ENCODE measurements at regions not wholly inside any gene's neighbourhood (a gene's known extent, or its start where the extent isn't known, plus 50 kb on each side); places are given as distances from the start of the nearest gene placed in this dataset.

DNA sequence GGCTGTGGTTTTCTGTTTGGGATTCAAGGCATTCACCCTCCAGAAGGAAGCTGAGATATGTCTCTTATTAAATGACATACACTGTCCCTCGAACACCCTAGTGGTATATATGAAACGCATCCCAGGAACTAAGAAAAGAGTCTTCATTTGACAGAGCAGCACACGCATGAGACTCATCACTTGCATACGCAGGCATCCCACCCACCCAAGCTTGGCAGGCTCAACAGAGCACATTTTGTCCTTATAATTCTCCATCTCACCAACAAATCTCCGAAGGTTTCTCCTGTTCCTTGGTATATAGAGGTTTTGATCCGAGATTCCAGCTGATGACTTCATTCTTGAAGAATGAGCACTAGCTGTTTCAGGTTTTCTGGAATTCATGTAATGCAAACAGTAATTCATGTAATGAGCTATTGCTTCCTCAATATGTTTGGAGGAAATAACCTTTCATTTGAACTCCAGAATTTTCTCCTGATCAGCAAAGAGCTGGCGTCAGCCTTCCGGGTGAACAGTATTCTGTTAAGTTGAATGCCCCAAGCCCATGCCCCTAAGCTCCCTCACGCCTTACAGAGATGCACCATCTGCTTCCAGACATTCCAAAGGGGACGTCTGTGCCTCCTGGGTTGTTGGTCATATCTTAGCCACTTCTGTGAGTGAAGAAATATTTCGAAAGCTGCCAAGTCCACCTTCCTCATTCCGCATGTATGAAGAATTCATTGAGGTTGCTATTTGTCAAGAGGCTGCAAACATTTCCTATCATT is 66.0 kb upstream of the CDH4 start:
- in situ Hi-C loops (cut with MboI; ENCODE audit: low sequenced_read_pairs), result no loop called here

DNA sequence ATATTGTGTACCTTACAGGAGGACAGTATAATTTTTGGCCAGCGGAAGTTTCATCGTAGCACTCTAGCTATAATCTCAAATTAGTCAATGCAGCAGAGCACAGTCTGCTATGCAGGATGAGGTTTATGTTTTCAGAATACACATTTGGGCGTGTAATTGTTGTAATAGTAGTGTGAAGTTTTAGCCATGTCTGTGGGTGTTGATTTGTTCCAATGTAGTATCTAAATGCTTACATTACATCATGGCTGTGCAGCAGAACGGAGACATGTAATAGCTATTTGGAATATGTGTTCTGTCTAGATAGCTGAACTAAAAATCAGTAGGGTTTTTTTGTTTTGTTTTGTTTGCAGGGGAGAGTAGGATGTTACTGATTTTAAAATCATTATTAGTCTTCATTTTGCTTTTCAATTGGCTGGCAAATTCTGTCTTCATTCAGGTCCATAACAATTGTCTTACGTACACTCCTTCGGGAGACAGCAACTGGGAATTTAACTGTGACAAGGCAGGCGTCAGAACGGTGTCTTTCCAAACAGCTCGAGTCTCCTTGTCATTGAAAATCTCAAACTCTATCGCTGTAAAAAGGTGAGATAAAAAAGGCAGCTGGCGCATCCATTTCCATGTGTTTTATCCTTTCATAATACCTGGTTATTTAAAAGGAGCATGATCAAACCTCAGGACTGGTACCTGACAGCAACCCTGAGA is 65.1 kb upstream of the CDH4 start:
- in situ Hi-C loops (cut with MboI; ENCODE audit: low sequenced_read_pairs), result no loop called here

DNA sequence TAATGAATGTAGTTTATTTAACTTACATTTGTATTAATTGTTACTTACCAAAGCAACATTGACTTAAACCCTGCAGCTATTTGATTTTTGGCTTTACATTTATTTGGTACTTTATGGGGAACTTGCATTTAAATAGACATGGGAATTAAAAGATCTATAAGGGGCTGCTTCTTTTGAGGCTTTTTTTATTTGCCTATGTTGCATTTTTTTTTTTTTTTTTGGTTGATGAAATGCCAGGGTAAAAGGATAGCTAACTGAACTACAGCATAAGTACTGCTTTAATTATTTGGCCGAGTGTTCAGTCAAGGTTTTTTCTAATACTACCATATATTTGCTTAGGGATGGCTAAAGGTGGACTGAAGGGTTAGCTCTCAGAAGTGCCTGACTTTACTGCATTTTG is 62.5 kb upstream of the CDH4 start:
- in situ Hi-C loops (cut with MboI; ENCODE audit: low sequenced_read_pairs), result no loop called here

DNA sequence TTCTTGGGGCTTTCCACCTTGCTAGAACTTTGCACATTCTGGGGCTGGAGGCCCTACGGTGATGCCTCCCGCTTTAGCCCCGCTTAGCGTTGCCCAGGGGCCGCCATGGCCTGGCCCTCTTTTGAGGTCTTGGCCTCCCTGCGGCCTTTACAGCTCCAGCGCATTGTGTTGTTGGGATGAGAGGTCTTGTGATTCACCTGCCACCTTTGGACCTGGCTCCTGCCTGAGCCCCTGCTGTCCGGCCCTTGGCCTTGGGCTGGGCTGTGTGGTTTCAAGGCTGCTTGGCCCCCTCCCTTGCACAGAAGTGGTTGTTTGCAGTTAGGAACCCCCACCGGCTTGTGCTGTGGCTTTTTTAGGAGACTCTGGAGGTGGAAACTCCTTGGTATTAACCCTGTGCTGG is 61.0 kb upstream of the CDH4 start:
- in situ Hi-C loops (cut with MboI; ENCODE audit: low sequenced_read_pairs), result no loop called here

DNA sequence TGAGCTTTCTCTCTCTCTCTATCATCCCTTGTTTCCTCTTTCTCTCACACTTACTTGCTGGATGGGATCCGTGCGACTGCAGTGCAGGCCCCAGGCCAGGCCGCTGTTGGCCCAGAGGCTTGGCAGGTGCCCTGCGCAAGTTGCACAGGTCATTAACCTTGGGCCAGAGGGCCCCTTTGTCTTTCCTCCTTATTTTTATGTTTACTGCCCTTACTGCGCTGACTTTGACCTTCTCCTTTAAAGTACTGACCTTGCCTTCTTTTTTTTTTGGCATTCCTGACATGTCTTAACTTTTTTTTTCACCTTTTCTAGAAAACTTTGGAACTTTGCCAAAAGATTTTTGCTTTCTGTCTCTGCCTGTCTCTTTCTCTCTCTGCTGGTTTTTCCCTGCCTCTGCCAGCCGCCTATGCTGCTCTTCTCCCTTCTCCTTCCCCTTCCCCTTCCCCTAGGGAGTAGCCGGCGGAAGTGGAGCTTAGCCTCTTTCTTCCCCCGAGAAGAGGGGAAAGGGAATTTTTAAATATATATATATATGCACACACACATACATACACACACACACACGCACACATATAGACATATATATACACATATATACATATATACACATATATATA is 59.6 kb upstream of the CDH4 start:
- in situ Hi-C loops (cut with MboI; ENCODE audit: low sequenced_read_pairs), result no loop called here

DNA sequence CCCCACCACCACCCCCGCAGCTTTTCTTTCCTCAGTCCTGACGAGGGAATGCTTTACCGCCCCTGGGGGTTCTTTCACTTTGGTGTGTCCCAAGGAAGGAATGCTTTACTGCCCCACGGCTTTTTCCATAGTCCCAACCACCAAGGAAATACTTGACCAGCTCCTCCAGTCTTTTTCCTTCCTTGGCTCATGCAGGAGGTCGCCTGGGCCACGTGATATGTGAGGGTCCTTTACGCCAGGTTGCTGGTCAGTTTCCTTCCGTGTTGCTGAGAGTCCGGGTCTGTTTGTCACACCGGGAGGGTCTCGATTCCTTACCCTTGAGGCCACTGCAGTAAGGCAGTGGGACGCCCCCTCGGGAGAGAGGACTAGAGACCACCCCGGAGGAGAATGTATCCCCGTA is 58.9 kb upstream of the CDH4 start:
- in situ Hi-C loops (cut with MboI; ENCODE audit: low sequenced_read_pairs), result no loop called here
